NCI-H2107 treated with DMSO at 0.1 percent for 48 hours (cell line): ENCODE measurements at regions not wholly inside any gene's neighbourhood (a gene's known extent, or its start where the extent isn't known, plus 50 kb on each side); places are given as distances from the start of the nearest gene placed in this dataset.

Source experiments
- DNase-seq: peaks from one replicate; lab custom pipeline; 2025; ENCODE audit not compliant: unreplicated experiment; lab: John Stamatoyannopoulos, UW

GRCh38 chr22:46090036-46090591 lies 60.2 kb upstream of the PPARA start:
- peak; percentile 51 for DNase-seq

GRCh38 chr22:46090631-46091201 lies 59.6 kb upstream of the PPARA start:
- no peak for DNase-seq

GRCh38 chr22:46091277-46091977 lies 58.9 kb upstream of the PPARA start:
- no peak for DNase-seq

- DNase-seq = no peak
Measured at GRCh38 chr22:46092011-46092410, 58.3 kb upstream of the PPARA start.

GRCh38 chr22:46092670-46093410 lies 57.5 kb upstream of the PPARA start:
- DNase-seq = no peak

- no peak for DNase-seq
Measured at GRCh38 chr22:46093796-46094195, 56.5 kb upstream of the PPARA start.

GRCh38 chr22:46094676-46095075 lies 55.6 kb upstream of the PPARA start:
- no peak for DNase-seq

- DNase-seq = no peak
Measured at GRCh38 chr22:46096051-46096450, 54.3 kb upstream of the PPARA start.

- no peak for DNase-seq
Measured at GRCh38 chr22:46096706-46097230, 53.6 kb upstream of the PPARA start.

- no peak for DNase-seq
Measured at GRCh38 chr22:46097268-46097900, 52.9 kb upstream of the PPARA start.

- no peak for DNase-seq
Measured at GRCh38 chr22:46098525-46099475, 51.5 kb upstream of the PPARA start.

GRCh38 chr22:46099740-46100139 lies 50.6 kb upstream of the PPARA start:
- no peak for DNase-seq

GRCh38 chr22:46100401-46101105 lies 49.8 kb upstream of the PPARA start:
- no peak for DNase-seq
